Keratinocyte (primary cell): ENCODE measurements at regions not wholly inside any gene's neighbourhood (a gene's known extent, or its start where the extent isn't known, plus 50 kb on each side); places are given as distances from the start of the nearest gene placed in this dataset.

Experiments
- EZH2 ChIP-seq: IDR thresholded peaks from one replicate; pipeline ENCODE4 v1.6.1; 2012; ENCODE audit warnings: inconsistent platforms, mild to moderate bottlenecking, low read length, moderate library complexity
- TF ChIP-seq, protein P1 (sequence below), 3 experiments: IDR thresholded peaks in 1 of 3; conservative IDR thresholded peaks in 1 of 3; optimal IDR thresholded peaks in 1 of 3; 2 replicates in 2 of 3; 3 replicates in 1 of 3; pipeline versions ENCODE3 to v1.5.1; 2011; ENCODE audit warnings: low read length in 3 of 3, mild to moderate bottlenecking in 3 of 3, moderate library complexity in 2 of 3, control low read depth in 1 of 3, inconsistent platforms in 1 of 3; ENCODE audit not compliant: insufficient read depth in 2 of 3; ENCODE audit errors: extremely low read depth in 1 of 3

DNA sequence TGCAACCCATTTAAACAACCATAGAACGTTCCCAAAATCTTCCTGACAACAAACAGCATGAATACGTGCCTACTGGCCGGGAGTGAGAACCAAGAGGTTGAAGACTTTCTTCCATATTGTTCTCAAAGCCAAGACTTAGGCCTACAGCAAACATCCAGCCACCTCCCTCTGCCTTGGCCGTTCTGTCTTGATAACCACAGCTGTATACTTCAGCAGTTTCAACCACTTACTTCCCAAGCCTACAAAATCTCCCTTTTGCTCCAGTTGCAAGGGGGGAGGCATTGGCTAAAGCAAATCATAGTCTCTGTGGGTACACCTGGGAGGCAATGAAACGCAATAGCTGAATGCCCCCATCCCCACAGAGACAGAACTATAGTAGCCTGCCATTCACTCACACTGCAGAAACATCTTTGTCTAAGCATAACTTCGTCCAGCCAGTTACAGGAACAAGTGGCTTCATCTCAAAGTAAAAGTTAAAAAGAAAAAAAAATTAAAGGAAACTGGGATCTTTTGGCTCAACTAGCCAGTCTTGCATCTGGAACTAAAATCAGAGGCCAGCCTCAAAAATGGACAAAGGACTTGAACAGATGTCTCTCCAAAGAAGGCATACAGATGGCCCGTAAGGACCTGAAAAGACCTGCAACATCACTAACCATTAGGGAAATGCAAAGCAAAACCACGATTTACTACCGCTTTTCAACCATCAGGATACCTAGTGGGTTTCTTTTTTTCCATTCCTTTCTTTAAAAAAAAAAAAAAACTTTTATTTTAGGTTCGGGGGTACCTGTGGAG lies 186.0 kb downstream of the PSMG1 start:
- TF ChIP-seq, protein P1, sequence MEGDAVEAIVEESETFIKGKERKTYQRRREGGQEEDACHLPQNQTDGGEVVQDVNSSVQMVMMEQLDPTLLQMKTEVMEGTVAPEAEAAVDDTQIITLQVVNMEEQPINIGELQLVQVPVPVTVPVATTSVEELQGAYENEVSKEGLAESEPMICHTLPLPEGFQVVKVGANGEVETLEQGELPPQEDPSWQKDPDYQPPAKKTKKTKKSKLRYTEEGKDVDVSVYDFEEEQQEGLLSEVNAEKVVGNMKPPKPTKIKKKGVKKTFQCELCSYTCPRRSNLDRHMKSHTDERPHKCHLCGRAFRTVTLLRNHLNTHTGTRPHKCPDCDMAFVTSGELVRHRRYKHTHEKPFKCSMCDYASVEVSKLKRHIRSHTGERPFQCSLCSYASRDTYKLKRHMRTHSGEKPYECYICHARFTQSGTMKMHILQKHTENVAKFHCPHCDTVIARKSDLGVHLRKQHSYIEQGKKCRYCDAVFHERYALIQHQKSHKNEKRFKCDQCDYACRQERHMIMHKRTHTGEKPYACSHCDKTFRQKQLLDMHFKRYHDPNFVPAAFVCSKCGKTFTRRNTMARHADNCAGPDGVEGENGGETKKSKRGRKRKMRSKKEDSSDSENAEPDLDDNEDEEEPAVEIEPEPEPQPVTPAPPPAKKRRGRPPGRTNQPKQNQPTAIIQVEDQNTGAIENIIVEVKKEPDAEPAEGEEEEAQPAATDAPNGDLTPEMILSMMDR (optimal IDR thresholded peaks at IDR 0.05 in 1 of 3, IDR thresholded peaks at IDR 0.05 in 1 of 3, conservative IDR thresholded peaks at IDR 0.05 in 1 of 3; ENCODE audit: extremely low read depth in 1 of 3, insufficient read depth in 2 of 3, low read length in 3 of 3): no peak
- no peak for TF ChIP-seq EZH2
